ENCODE measurements at regions not wholly inside any gene's neighbourhood (a gene's known extent, or its start where the extent isn't known, plus 50 kb on each side); places are given as distances from the start of the nearest gene placed in this dataset.

- H3K27me3 Mint-ChIP-seq, result no peaks in the 10 kb centered on the region
- no peak for TF ChIP-seq CTCF (IDR thresholded peaks at IDR 0.05)
- intact Hi-C loops (cut with micrococcal nuclease), result no loop called here
- H3K4me1 Mint-ChIP-seq (ENCODE audit: low read depth), result peaks cover 15% of the 10 kb centered on the region
- POLR2A ChIA-PET, result no interaction called here
- peaks cover 3% of the 10 kb centered on the region for H3K9me3 Mint-ChIP-seq
- no peak overlapping the region for H3K4me3 Mint-ChIP-seq
- H3K27ac Mint-ChIP-seq, result no peak overlapping the region
- DNase-seq (no peak), ATAC-seq (no peak)
- H3K36me3 Mint-ChIP-seq (ENCODE audit: low read depth), result no peaks in the 10 kb centered on the region
- CTCF ChIA-PET, result interaction anchor here (0.9 kb wide), 1 partner anchor 9 kb away, joined by 3 read pairs; no protein-coding TSS in a partner anchor
These were observed 113.5 kb downstream of the CD83 start for GRCh38 chr6:14231071-14231483.

GRCh38 chr6:14231501-14232280 lies 114.1 kb downstream of the CD83 start:
- H3K27ac Mint-ChIP-seq, result no peak overlapping the region
- H3K27me3 Mint-ChIP-seq, result no peaks in the 10 kb centered on the region
- DNase-seq, result peak; percentile 31
- H3K4me3 Mint-ChIP-seq, result no peak overlapping the region
- intact Hi-C loops (cut with micrococcal nuclease), result no loop called here
- TF ChIP-seq CTCF (IDR thresholded peaks at IDR 0.05), result no peak
- POLR2A ChIA-PET, result no interaction called here
- ATAC-seq, result peak; percentile 57
- no peaks in the 10 kb centered on the region for H3K9me3 Mint-ChIP-seq
- CTCF ChIA-PET, result no interaction called here
- H3K4me1 Mint-ChIP-seq (ENCODE audit: low read depth), result peaks cover 15% of the 10 kb centered on the region
- no peaks in the 10 kb centered on the region for H3K36me3 Mint-ChIP-seq (ENCODE audit: low read depth)

- Mint-ChIP-seq H3K27ac (no peak overlapping the region), H3K4me3 (no peak overlapping the region), H3K36me3 (ENCODE audit: low read depth) (no peaks in the 10 kb centered on the region), H3K27me3 (no peaks in the 10 kb centered on the region), H3K9me3 (no peaks in the 10 kb centered on the region), H3K4me1 (ENCODE audit: low read depth) (peaks cover 15% of the 10 kb centered on the region)
- POLR2A ChIA-PET, result no interaction called here
- intact Hi-C loops (cut with micrococcal nuclease), result no loop called here
- ATAC-seq (no peak), DNase-seq (no peak)
- TF ChIP-seq CTCF (IDR thresholded peaks at IDR 0.05), result no peak
- CTCF ChIA-PET, result interaction anchor here (0.9 kb wide), 1 partner anchor 21 kb away, joined by 3 read pairs; no protein-coding TSS in a partner anchor
These were observed 115.3 kb downstream of the CD83 start for GRCh38 chr6:14232889-14233288.

- Mint-ChIP-seq H3K27ac (no peak overlapping the region), H3K27me3 (no peaks in the 10 kb centered on the region), H3K4me3 (no peak overlapping the region), H3K4me1 (ENCODE audit: low read depth) (peaks cover 9% of the 10 kb centered on the region), H3K36me3 (ENCODE audit: low read depth) (no peaks in the 10 kb centered on the region), H3K9me3 (peaks cover 7% of the 10 kb centered on the region)
- ChIA-PET CTCF (no interaction called here), POLR2A (no interaction called here)
- no peak for DNase-seq
- no peak for TF ChIP-seq CTCF (IDR thresholded peaks at IDR 0.05)
- intact Hi-C loops (cut with micrococcal nuclease), result no loop called here
- no peak for ATAC-seq
These were observed 118.2 kb downstream of the CD83 start for GRCh38 chr6:14235653-14236356.

GRCh38 chr6:14239097-14239496 lies 121.5 kb downstream of the CD83 start:
- no peak overlapping the region for H3K4me3 Mint-ChIP-seq
- ATAC-seq (no peak), DNase-seq (no peak)
- H3K4me1 Mint-ChIP-seq (ENCODE audit: low read depth), result peaks cover 7% of the 10 kb centered on the region
- POLR2A ChIA-PET, result interaction anchor here (1.0 kb wide), 1 partner anchor 31 kb away, joined by 3 read pairs; no protein-coding TSS in a partner anchor
- H3K36me3 Mint-ChIP-seq (ENCODE audit: low read depth), result no peaks in the 10 kb centered on the region
- H3K9me3 Mint-ChIP-seq, result peaks cover 7% of the 10 kb centered on the region
- H3K27ac Mint-ChIP-seq, result no peak overlapping the region
- intact Hi-C loops (cut with micrococcal nuclease), result no loop called here
- CTCF ChIA-PET, result interaction anchor here (0.6 to 0.8 kb wide), 2 partner anchors 32 to 931 kb away, joined by 3 read pairs; no protein-coding TSS in a partner anchor
- no peaks in the 10 kb centered on the region for H3K27me3 Mint-ChIP-seq
- TF ChIP-seq CTCF (IDR thresholded peaks at IDR 0.05), result no peak
